ENCODE measurements at regions not wholly inside any gene's neighbourhood (a gene's known extent, or its start where the extent isn't known, plus 50 kb on each side); places are given as distances from the start of the nearest gene placed in this dataset.
A peak's percentile ranks its signal among the peaks of the same experiment; 100 is the strongest.

DNA sequence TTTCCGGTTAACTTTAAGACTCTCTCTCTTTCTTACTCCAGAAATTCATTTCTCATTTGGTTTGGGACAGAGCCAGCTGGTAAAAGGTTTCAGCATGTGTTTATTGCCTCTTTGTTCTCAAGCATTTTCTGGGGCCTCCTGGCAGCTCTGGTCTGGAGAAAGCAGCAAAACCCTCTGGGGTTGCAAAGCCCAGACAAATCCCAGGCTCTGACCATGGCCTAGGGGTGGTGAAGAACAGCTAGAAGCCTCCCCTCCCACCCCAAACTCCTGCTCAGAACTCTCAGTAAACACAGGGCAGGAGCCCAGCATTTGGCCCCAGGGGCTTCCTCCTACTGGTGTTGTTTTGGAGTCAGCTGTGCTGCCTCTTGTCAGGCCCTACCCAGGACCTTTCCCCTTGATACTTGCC lies 124.2 kb upstream of the SERP2 start:
- no peak for DNase-seq (ENCODE audit: low spot score)

DNA sequence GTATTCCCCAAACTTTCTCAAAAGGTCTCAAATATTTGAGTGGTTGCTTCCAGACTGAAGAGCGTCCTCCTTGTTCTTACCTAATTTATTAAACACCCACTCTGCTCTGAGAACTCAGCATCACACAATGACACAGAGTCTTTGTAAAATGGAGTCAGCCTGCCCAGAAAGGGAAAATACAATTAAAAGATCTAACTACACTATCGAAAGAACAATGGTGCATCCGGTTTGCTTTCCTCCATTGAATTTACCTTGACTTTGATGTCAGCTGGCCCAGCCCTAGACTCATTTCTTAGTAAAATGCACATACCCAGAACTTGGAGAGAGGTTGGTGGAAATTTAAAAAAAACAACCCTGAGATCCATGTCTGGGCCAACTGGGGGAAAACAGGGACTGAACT lies 120.7 kb upstream of the SERP2 start:
- no peak for DNase-seq (ENCODE audit: low spot score)

DNA sequence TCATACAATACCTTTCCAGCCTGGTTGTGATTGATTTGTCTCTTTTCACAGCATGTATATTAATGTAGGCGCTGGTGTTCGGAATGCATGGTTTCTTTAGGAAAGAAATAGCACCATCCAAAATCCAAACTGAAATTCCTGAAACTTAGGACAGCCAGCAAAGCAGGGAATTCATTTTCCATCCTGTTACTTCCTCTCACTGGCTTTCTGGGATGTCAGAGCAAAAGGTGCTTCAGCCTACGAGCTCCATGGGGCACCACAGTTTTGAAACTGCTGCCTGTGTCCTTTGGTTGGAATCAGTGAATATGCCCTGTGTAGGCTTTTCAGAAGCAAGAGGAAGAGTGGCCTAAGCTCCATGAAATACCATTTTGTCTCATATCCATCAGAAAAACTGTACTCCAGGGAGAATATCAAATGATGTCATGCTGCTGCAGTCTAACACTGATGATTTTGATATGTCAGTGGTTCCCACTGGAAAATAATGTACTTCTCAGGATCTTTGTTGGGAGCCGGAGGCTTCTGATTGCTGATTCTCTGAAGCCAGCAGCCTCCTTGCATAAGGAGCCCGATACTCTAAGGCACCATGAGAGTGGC lies 117.8 kb upstream of the SERP2 start:
- DNase-seq (ENCODE audit: low spot score) = no peak

DNA sequence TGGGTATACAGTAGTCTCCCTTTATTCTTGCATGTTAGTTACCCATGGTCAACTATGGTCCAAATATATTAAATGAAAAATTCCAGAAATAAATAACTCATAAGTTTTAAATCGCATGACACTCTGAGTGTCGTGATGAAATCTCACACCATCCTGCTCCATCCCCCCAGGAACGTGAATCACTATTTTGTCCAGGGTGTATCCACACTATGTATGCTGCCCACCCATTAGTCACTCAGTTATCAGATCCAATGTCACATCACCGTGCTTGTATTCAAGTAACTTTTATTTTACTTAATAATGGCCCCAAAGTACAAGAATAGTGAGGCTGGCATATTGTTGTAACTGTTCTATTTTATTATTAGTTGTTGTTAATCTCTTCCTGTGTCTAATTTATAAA lies 115.8 kb upstream of the SERP2 start:
- DNase-seq (ENCODE audit: low spot score) = no peak

DNA sequence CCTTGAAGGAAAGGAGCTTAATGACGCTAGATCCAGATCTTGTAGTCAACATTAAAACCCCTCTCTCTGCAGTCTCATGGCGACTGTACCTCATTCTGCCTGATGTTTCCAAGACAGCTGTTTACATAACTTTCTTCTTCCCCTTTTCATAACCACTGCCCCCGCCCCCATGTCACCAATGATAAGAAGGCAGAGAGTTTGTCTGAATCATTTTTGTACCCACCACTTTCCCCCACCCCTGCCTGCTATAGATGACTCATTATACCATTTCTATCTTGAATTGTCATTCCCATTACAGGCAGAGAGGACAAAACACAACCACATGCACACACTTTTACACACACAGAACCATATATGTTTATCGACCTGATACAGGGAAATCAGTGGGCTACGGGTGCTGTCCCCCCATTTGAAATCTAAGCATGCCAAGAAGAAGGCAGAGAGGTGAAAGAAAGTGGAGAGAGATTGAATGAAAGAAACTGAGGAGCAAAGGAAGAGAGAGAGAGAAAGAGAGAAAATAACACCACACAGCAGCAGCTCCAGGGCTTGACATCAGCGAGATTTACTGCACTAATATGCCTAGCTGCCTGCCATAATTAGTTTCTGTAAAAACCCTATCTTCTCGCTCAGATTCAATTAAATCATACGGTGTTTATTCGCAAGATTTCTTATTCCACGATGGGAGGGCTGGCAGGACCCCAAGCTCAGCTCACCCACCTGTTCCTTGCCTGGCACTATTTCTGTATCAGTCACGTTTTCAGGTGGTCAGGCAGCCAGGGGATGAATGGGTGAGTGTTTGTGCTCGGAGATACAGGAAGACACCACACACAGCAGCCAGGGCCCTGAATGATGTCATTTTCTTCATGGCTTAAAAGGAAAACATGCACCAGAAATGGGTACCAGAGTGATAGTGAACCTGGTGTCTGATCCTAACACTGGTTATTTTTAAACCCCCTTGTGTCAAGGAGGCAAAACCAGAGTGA lies 114.3 kb upstream of the SERP2 start:
- no peak for DNase-seq (ENCODE audit: low spot score)

DNA sequence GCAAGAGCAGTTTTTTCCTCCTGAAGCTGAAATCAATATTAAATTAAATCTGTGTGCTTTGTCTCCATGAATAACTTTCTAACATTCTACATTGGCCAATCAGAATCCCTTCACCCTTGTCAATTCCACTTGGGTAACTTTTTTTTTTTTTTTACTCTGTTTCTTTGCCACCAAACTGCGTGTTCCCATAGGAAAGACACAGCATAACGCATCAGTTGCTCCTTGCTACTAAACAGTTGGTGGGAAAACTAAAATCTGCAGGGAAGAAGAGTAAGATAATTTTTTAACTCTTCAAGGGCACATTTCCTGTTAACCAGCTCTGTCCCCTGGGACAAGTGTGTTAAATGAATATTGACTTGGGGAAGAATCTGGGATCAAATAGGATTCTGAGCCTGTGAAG lies 113.3 kb upstream of the SERP2 start:
- DNase-seq (ENCODE audit: low spot score) = no peak

DNA sequence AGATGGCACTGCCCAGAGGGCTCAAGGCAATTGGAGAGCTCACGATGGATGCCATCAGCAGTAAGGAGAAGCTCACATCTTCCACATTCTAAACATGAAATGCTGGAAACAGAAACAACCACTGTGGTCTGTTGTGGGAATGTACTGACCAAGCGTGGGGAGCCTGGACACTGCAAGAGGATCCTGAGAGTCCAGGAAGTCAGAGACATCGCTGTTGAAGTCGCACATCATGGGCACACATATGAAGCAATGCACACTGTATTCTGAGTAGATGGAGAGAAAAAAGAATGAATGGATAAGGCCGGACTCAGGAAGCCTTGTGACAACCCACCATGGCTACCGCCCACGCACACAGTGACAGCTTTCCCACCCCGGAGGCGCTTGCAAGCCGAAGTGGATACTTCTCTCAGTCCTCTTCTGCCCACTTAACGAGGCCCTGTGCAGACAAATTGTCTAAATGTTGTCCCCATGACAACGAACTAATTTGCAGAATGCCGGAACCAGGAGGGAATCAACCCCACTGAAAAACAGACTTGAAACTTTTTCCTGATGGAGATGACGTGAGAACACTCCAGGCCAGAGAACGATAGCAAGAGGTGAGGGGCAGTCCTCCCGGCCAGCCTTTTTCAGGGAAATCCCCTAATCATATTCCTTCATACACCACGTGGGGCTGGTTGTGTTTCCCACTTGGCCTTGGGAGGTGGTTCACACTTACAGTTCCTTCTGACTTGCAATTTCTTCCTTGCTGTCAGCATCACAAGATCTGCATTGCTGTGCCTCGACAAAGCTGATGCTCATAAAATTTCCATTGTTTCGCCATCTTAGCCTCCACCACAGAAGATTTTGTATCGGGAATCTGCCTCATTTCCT lies 109.6 kb upstream of the SERP2 start:
- DNase-seq (ENCODE audit: low spot score) = no peak

DNA sequence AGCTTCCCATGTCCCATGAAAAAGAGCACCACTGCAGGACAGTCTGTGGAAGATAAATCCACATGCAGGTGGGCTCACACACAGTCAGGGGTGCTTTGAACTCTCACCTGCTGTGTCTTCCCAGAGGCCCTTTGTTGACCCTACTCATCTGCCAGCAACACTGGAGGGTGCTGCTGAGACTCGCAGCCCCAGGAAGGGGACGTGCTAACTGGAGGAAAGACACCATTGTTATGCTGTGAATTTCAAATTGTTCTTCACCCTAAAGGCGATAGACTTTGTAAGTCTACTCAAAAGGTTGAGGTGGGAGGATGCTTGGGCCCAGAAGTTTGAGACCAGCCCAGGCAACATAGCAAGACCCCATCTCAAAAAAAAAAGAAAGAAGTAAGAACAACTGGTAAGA lies 107.3 kb upstream of the SERP2 start:
- DNase-seq (ENCODE audit: low spot score) = no peak

DNA sequence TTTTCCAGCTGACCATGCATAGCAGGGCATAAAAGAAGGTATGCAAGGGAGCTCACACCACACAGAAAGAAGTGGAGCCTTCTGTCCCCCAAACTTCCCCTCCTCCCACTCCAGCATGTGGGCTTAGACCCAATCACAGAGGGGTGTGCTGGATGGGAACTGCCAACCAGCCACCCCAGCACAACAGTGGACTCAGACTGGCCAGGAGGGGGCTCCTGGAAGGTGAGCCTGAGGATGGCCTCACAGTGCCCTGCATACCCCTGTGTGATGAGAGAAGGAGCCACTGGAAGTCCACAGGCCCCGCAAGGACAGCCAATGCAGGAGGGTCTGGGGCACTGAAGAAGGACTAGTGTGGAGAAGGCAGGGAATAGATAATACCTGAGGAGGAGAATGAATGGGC lies 106.9 kb upstream of the SERP2 start:
- no peak for DNase-seq (ENCODE audit: low spot score)

DNA sequence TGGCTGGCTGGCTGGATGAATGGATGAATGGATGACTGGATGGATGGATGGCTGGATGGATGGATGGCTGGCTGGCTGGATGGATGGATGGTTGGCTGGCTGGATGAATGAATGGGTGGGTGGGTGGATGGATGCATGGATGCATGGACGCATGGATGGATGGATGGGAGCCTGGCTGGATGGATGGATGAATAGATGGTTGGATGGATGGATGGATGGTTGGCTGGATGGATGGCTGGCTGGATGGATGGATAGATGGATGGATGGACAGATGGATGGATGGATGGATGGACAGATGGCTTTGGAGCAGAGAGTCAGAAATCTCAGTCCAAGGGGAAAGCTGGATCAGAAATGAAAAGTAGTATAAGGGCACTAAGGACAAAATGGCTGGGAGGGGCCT lies 106.4 kb upstream of the SERP2 start:
- DNase-seq (ENCODE audit: low spot score) = no peak

DNA sequence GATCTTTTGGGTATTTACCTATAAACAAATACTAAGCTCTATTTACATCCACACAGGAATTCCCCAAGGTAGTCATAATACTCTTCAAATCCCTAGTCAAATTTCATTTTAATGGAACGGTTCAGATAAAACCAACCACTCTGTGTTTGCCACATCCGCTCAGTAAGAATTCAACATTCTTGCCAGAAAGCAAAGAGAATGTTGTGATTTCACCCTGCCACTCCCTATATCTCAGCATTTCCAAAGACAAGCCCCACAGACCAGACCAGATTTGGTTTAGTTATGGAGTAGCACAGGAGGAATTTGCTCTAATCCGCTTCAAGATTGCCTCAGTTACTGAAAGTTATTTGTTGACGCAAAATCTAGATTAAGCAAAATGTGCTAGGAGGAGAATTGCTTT lies 105.6 kb upstream of the SERP2 start:
- no peak for DNase-seq (ENCODE audit: low spot score)

DNA sequence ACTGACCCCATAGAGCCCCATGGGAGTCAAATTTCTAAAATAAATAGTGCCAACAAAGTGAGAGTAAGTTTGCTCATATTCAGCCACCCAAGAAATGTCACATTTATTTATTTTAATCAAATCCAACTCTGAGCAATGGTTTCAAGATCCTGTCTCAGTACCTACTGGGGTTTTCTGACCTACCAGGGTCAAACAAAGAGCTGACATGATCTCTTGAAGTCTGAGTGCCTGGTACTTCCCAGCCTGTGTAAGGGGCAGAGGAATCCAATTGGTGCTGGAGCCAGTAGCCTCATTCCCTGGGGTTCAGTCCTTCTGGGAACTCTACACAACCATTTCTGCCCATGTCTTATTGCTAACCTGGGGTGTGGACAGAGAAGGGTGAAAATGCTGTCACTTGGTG lies 104.6 kb upstream of the SERP2 start:
- DNase-seq (ENCODE audit: low spot score) = no peak

DNA sequence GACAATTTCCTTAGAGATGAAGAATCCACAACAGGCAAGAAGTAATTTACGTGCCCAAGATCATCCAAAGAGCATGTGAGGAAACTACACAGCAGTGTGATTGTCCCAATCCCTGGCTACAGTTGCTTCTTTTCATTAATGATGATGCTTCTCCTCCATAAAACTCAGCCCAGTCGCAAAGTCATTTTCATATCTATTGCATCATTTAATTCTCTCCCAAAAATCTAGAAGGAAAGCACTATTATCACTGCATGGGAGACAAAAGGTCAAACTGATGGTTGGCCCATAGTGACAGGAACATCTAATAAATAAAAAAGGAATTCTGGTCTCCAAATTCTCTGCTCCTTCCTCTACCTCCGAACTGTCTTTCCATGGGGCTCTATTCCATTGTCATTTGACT lies 103.5 kb upstream of the SERP2 start:
- no peak for DNase-seq (ENCODE audit: low spot score)

DNA sequence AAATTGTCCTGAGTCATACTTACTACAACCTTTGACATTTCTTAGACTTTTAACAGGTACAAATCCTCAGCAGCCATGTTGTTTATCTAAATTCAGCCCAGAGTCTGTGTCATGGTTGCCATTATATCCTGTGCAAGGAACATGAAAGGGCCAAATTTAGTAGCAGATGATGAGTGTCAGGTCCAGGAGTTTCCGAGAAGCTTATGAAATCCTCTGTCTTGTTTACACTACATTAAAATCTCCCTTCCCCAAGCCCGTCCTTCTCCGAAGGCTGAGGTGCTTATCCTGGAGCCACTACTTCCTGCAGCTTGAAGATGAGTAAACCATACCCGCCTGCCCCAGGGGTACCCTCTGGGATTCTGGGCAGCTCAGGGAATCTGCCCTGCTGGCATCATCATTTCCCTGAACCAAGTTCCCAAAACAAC lies 102.6 kb upstream of the SERP2 start:
- no peak for DNase-seq (ENCODE audit: low spot score)

DNA sequence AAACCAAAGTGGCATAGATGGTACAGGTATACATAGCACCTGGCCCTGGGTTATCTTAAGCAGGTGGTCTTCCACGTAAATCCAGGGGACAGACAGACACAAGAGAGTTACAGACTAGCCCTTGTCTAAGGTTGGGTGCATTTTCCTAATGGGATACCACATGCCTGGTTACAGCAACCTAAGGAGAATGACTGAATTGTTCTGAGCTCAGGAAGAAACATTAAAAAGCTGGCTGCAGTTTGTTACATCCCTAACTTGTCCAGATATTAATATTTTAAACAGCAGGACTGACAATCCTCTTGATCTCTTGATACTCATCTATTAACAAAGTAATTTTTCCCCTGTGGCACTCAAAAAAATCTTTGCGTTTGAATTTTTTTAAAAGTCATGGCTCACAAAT lies 102.2 kb upstream of the SERP2 start:
- DNase-seq (ENCODE audit: low spot score) = no peak

DNA sequence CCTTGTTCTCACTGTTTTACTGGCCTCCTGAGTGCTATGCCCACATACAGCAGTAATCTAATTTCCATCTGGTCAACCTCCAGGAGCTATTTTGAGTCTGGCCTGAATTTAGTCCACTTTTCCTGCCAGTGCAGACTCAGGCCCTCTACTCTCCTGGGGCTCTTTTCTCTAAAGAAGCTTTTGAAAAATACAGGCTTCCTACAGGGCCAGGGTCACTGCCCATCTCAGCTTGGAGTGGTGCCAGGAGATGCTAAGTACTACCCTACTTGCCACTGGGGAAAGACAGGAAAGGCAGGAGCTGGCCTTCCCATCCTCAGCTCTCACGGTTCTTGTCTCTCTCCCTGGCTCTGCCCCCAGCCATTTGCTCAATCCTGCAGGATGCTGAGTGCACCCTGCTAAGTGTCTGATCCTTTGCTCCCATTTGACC lies 101.7 kb upstream of the SERP2 start:
- peak; percentile 34 for DNase-seq (ENCODE audit: low spot score)

DNA sequence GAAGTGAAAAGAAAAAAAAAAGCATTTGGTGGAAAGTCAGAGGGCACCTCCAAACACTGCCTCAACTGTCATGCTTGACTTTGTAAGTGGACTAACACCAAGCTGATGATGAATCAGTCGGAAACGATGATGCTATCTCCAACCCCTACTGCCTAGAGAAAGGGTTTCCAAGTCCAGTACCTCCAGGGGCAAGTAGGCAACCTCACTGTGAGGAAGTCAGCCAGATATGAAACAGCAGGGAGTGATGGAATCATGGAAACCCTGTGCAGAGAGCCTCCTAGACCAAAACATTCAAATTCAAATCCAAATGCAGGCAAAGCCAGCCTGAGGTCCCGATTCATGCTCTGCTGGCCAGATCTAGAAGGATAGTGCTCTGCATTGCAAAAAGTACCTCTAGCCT lies 100.9 kb upstream of the SERP2 start:
- no peak for DNase-seq (ENCODE audit: low spot score)

DNA sequence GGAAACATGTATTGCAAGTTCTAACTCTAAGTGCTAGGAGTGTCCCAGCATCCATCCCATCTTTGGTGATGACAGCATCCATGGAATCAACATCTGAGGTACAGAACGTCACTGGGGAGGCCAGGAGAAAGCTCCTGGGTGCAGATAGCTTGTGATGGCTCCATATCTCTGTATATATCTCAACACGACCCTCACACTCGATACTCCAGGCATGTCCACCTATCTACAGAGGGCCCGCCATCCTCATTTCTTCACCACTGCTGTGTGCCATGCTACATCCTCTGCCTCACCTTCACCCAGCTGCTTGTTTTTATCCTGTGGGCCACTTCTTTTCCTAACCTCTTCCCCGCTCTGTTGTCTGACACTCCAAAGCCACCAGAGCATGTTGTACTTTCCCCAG lies 100.4 kb upstream of the SERP2 start:
- DNase-seq (ENCODE audit: low spot score) = no peak

DNA sequence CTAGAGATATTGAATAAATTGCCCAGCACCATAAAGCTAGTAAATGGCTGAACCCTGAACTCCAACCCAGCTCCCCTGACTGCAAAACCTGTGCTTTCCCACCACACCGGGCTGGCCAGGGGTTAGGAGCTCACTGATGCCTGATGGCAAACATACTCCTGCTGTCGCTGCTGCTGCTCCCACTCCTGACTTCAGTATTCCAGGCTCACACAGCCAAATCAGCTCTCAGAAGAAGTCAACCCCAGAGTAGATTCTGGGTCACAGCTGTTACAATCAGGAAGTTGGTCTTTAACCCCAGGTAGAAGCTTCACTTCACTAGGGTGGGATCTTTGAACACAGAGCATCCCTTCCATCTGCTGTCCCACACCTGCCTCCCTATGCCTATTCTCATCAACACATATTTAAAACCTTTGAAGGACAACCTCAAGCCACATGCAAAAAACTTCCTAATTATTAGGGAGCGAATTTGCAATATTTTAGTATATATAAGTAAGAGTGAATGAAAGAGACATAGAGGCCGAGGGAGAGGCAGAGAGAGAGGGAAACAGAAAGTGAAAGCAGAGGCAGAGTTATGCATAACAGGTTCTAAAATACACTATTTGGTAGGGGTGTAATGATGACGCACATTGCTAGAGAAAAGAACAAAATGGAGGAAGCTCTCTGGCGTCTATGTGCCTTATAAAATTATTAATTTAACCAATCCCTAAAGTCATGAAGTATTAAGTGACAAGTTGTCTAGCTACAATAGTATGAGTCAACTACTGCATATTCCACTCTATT lies 99.4 kb upstream of the SERP2 start:
- no peak for DNase-seq (ENCODE audit: low spot score)

DNA sequence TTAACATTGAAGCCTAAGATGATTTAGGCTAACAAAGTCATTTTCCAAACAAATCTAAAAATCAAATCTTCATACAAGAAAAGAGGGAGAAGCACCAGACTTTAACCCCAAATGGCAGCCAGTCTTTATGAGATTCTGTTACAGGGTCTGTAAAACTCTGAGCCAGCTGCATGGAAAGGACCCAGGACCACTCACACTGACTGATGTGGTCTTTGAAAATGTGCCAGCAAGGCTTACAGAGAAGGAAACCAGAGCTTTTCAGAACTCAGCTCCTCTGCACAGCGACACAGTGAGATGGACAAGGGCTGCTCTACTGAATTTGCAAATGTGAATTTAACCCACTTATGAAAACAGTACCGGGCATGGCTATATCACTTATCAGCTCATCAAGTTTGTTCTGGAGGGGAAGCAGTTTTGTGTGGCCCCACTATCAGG lies 98.8 kb upstream of the SERP2 start:
- no peak for DNase-seq (ENCODE audit: low spot score)

DNA sequence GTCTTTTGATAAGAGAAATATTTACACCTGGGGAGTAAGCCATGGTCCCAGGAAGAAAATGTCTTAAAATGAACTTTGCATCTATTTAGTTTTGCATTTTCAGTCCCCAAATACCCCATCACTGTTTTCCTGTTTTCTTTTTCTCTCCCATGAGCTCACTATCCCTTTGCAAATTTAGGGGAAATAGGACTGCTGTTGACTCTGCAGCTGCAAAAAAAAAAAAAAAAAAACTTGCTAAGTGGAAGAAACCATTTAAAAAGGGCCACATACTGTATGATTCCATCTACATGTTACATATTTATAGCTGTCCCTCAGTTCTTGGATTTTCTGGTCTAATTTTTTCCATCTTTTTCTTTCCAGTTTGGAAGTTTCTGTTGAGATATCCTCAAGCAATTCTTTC lies 98.2 kb upstream of the SERP2 start:
- no peak for DNase-seq (ENCODE audit: low spot score)

DNA sequence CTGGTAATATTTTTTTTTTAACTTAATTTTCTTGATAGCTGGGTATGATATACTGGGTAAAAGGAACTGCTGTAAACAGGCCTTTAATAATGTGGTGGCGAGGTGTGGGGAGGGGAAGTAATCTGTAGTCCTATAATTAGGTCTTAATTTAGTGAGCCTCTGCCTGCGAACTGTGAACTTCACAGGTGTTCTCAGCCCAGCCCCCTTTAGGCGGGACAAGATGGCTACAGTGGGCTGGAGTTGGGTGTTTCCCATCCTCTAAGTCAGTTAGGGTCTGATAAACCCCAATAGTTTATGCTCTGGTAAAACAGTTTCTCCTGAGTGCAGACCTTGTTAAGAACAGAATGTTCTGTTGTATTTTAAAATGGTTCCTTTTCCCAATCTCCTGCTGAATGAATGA lies 97.6 kb upstream of the SERP2 start:
- no peak for DNase-seq (ENCODE audit: low spot score)
